Small intestine (tissue), 7 donors: ENCODE measurements at regions not wholly inside any gene's neighbourhood (a gene's known extent, or its start where the extent isn't known, plus 50 kb on each side); places are given as distances from the start of the nearest gene placed in this dataset.
A peak's percentile ranks its signal among the peaks of the same experiment; 100 is the strongest.

Experiments
- DNase-seq, 2 donors: peaks; one replicate each; pipeline versions ENCODE4 v3.0.0 to v3.0.0-alpha.2; 2013
- FAIRE-seq: peaks from 2 replicates; lab custom pipeline; 2012; peaks lifted over from hg19 to GRCh38; lab: Jason Lieb, UNC
- H3K27ac ChIP-seq, 3 donors: one replicate each; pipeline ENCODE4 v1.5.1; 2013; ENCODE audit warnings: low read length in 2 of 3, mild to moderate bottlenecking in 2 of 3, control low read depth in 1 of 3, inconsistent platforms in 1 of 3, low read depth in 1 of 3, moderate library complexity in 1 of 3
- H3K27me3 ChIP-seq, 3 donors: one replicate each; pipeline ENCODE4 v1.6.1; 2013; ENCODE audit warnings: low read length in 3 of 3, inconsistent platforms in 1 of 3; ENCODE audit not compliant: control insufficient read depth in 3 of 3, insufficient read depth in 3 of 3
- H3K36me3 ChIP-seq, 3 donors: one replicate each; pipeline ENCODE4 v1.6.1; 2013; ENCODE audit warnings: low read length in 3 of 3, inconsistent platforms in 1 of 3, low read depth in 1 of 3, mild to moderate bottlenecking in 1 of 3, moderate library complexity in 1 of 3; ENCODE audit not compliant: control insufficient read depth in 3 of 3, insufficient read depth in 2 of 3
- H3K4me1 ChIP-seq, 3 donors: one replicate each; pipeline ENCODE4 v1.6.1; 2013; ENCODE audit warnings: low read length in 2 of 3, inconsistent platforms in 1 of 3, low read depth in 1 of 3, mild to moderate bottlenecking in 1 of 3, moderate library complexity in 1 of 3; ENCODE audit not compliant: control insufficient read depth in 3 of 3, insufficient read depth in 2 of 3
- H3K4me3 ChIP-seq, 3 donors: one replicate each; pipeline ENCODE4 v1.5.1; 2013; ENCODE audit warnings: low read length in 3 of 3, control low read depth in 1 of 3, inconsistent platforms in 1 of 3, low read depth in 1 of 3, mild to moderate bottlenecking in 1 of 3, moderate library complexity in 1 of 3
- H3K9me3 ChIP-seq, 2 donors: one replicate each; pipeline ENCODE4 v1.6.1; 2013; ENCODE audit warnings: low read depth in 1 of 2, low read length in 1 of 2; ENCODE audit not compliant: control insufficient read depth in 2 of 2, insufficient read depth in 1 of 2
- WGBS, 3 donors: extraction: QIAGEN DNeasy Blood & Tissue Kit; methylation state at CpG; one replicate each; pipeline ENCODE4 v1.1.7; 2013; 5-methylcytosine and 5-hydroxymethylcytosine counted together
- donor health status: healthy with polysubstance abuse.
- donor health status: control.
- donor health status: control.
- donor health status: Bipolar disorder and iron deficiency.
- donor health status: healthy.

DNA sequence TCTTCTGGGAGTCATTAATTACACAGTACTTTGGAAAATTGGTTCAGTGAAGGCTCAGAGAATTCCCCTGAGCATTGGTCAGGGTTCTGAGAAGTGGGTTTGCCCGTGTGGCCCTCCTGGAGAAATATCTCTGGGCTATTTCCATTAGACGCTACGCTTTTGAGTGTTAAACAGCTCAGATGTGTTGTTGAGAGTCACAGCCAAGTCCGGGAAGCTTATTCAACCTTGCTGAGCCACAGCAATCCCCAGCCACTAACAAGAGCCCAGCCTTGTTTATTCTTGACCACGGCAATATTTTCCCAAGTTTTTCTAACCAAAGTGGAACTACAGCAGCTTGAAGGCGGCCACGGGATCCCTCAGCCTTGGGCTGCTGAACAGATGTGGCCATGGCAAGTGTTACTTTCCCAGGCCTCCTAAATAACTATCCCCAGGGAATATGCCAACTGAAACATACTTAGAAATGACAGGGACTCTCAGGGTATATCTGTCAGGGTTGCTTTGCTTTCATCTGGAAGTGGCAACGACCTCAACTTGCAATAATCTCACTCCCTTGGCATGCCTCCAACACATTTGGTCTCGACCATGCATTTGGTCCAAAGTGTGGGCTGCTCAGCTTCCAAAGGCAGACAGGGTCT lies 214.7 kb downstream of the EMX2 start:
- H3K36me3 ChIP-seq: no peaks in the 10 kb centered on the region
- FAIRE-seq (no peak), DNase-seq (no peak)
- no peak overlapping the region for H3K4me3 ChIP-seq
- WGBS, 3 donors: 62 to 63% (median 62%) methylated on average over 9 of the region's 9 CpGs
- no peak overlapping the region for H3K27ac ChIP-seq
- no peaks in the 10 kb centered on the region for H3K9me3 ChIP-seq
- H3K4me1 ChIP-seq: no peaks in the 10 kb centered on the region
- peaks cover 0 to 18% (median 7%) of the 10 kb centered on the region in 3 donors for H3K27me3 ChIP-seq

DNA sequence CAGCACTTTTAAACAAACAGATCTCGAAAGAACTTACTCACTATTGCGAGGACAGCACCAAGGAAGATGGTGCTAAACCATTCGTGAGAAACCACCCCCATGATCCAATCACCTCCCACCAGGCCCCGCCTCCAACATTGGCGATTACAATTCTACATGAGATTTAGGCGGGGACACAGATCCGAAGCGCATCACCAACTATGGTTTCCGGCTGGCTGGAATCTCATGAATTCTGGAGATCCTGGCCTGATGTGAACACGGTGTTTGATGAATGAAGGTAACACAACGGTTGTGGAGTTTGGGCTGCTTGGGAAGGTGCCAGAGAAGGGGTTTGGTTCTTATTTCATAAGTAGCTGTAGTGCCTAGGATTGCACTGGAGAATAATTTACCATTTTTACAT lies 216.7 kb downstream of the EMX2 start:
- DNase-seq (no peak), FAIRE-seq (no peak)
- Histone ChIP-seq H3K4me3 (no peak overlapping the region), H3K4me1 (no peaks in the 10 kb centered on the region), H3K36me3 (no peaks in the 10 kb centered on the region), H3K27ac (no peak overlapping the region), H3K9me3 (no peaks in the 10 kb centered on the region), H3K27me3 (peaks cover 0 to 18% (median 8%) of the 10 kb centered on the region in 3 donors)
- 90 to 91% (median 91%) methylated on average over 11 of the region's 11 CpGs for WGBS, 3 donors

DNA sequence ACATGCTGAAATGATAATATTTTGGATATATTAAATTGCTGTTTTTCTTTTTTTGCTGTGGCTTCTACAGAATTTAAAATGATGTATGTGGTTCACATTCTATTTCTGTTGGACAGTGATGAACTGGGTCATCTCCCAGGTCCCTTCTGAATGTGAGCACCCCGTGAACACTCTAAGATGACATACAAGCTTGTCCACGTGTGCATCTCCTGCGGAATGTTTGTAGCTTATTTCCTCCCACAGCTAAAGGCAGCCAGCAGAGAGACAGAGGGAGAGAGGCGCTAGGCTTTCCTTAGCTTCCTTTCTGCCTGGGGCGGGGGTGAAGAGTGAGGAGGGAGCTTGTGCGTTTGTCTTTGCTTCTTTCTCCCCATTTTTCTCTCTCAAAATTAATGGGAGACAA lies 219.1 kb downstream of the EMX2 start:
- Histone ChIP-seq H3K4me3 (no peak overlapping the region), H3K36me3 (no peaks in the 10 kb centered on the region), H3K9me3 (no peaks in the 10 kb centered on the region), H3K27ac (no peak overlapping the region), H3K27me3 (peaks cover 0 to 10% (median 8%) of the 10 kb centered on the region in 3 donors), H3K4me1 (no peaks in the 10 kb centered on the region)
- FAIRE-seq: no peak
- DNase-seq: no peak
- 80 to 91% (median 82%) methylated on average over 6 of the region's 6 CpGs for WGBS, 3 donors

DNA sequence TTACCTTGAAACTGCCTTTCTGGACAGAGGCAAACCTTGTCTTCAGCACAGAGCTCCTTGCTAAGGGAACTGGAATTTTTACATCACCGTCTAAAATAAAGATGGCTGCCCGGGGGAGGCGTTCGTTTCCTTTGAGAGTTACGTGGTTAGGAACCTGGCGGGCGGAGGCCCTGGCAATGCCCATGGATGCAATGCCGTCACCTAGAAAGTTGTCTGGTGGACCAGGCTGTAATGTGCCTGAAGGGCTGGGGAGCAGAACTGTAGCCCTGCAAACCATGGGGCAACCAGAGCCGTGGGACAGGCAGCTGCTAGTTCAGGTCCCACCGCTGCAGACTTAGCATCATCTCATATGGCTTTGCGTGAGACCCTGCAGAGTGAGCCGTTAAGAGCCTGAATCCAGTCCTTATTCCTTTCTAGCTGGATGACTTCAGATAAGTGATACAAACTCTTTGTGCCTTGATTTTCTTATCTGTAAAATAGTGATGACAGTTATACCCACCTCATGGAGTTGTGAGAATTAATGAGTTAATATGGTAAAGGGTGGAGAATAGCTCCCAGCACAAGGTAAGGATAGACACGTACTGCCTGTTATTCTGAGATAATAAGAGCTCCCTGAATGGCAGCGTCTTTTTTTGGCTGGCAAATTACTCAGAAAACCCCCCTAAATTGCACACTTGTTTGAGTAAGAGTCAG lies 219.7 kb downstream of the EMX2 start:
- 78 to 82% (median 80%) methylated on average over 14 of the region's 14 CpGs for WGBS, 3 donors
- no peak overlapping the region for H3K27ac ChIP-seq
- peaks cover 0 to 10% (median 8%) of the 10 kb centered on the region in 3 donors for H3K27me3 ChIP-seq
- H3K4me1 ChIP-seq: no peaks in the 10 kb centered on the region
- FAIRE-seq (no peak), DNase-seq (no peak)
- H3K4me3 ChIP-seq: no peak overlapping the region
- no peaks in the 10 kb centered on the region for H3K36me3 ChIP-seq
- H3K9me3 ChIP-seq: no peaks in the 10 kb centered on the region

DNA sequence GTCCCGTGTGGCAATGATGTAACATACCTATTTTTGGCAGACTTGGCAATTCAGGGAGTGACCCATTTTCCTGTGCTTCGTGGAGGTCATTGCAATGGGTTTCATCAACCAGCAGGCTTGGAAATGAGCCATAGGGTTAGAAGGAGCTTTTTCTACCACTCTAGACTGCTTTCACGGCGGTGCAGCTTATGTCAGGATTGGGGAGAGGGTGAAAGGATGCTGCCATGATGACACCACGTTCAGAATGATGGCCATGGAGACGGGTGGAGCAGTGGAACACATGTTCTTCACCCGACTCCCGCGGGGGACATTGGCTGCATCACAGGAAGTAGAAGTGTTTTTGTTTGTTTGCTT lies 220.2 kb downstream of the EMX2 start:
- H3K4me1 ChIP-seq: no peaks in the 10 kb centered on the region
- peaks cover 0 to 10% (median 8%) of the 10 kb centered on the region in 3 donors for H3K27me3 ChIP-seq
- FAIRE-seq (no peak), DNase-seq (no peak)
- WGBS, 3 donors: 71 to 75% (median 72%) methylated on average over 9 of the region's 9 CpGs
- H3K36me3 ChIP-seq: no peaks in the 10 kb centered on the region
- H3K4me3 ChIP-seq: no peak overlapping the region
- no peak overlapping the region for H3K27ac ChIP-seq
- no peaks in the 10 kb centered on the region for H3K9me3 ChIP-seq

DNA sequence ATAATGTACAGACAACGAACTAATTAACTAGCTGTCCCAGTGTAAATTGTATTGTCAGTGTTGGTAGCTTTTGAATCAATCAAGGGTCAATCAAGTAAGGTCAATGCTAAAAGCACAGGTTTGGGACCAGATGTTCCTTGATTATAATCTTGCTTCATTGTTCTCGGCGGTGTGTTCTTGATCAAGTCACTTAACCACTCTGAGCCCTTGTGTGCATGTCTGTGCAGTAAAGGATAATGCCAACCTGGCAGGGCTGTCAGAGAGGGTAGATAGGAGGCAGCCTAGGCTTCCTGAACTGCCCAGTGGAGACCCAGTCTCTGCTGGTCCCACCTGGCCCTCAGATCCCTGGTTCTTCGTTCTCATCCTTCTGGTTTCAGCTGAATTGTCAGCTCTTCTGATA lies 221.0 kb downstream of the EMX2 start:
- no peak for FAIRE-seq
- Histone ChIP-seq H3K4me1 (no peaks in the 10 kb centered on the region), H3K4me3 (no peak overlapping the region), H3K27me3 (peaks cover 0 to 10% (median 8%) of the 10 kb centered on the region in 3 donors), H3K9me3 (no peaks in the 10 kb centered on the region), H3K36me3 (no peaks in the 10 kb centered on the region), H3K27ac (no peak overlapping the region)
- WGBS, 3 donors: 68 to 78% (median 74%) methylated on average over 4 of the region's 4 CpGs
- DNase-seq: no peak

DNA sequence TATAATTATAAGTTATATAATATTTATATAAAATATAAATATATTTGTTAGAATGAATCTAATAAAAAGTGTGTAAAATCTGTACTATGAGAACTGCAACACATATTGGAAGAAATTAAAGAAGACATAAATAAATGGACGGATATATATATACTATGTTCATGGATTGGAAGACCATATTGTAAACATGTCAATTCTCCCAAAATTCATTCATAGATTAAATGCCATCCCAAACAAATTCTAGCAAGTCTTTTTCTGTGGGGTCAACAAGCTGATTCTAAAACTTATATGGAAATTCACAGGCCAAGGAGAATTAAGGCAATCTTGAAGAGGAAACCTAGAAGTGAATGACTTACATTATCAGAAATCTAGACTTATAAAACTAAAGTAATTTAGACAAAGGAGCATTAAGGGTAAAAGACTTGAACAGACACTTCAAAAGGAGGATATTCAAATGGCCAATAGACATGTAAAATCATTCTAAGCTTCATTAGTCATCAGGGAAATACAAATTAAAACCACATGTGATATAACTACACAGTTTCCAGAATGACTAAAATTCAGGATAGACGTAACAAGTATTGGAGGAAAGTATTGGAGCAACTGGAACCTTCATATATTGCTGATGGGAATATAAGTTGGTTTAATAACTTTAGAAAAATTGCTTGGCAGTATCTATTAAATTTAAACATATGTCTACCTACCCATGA lies 225.9 kb downstream of the EMX2 start:
- DNase-seq (no peak), FAIRE-seq (no peak)
- Histone ChIP-seq H3K9me3 (no peaks in the 10 kb centered on the region), H3K27me3 (peaks cover 0 to 2% (median 0%) of the 10 kb centered on the region in 3 donors), H3K27ac (no peak overlapping the region), H3K4me1 (no peaks in the 10 kb centered on the region), H3K36me3 (no peaks in the 10 kb centered on the region), H3K4me3 (no peak overlapping the region)
- 86 to 97% (median 91%) methylated on average over 2 of the region's 2 CpGs for WGBS, 3 donors

DNA sequence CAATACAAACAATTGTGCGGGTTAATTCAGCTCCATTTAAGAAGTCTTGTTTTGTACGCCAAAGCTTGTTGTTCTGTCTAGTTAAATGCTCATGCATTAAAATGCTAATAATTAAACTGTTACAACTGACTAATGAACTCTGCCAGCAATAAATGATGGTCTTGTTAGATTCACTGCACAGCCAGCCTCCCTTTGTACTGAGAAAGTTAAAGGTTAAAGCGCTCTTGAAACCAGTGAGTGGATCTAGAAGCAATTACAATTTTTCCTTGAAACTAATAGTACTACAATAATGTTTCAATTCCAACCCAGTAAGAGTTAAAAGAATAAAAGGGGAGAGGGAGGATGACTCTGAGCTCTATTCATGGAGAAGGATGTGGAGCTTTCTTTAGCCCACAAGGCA lies 233.0 kb downstream of the EMX2 start:
- Histone ChIP-seq H3K36me3 (no peaks in the 10 kb centered on the region), H3K9me3 (no peaks in the 10 kb centered on the region), H3K27ac (no peak overlapping the region), H3K4me1 (no peaks in the 10 kb centered on the region), H3K27me3 (peaks cover 0 to 3% (median 0%) of the 10 kb centered on the region in 3 donors), H3K4me3 (no peak overlapping the region)
- 22 to 69% (median 41%) methylated on average over 3 of the region's 3 CpGs for WGBS, 3 donors
- FAIRE-seq: no peak
- DNase-seq: peak in 1 of 2 donors; percentile 11
